ENCODE measurements at regions not wholly inside any gene's neighbourhood (a gene's known extent, or its start where the extent isn't known, plus 50 kb on each side); places are given as distances from the start of the nearest gene placed in this dataset.

GRCh38 chr1:232486006-232486405 lies 143.9 kb downstream of the SIPA1L2 start:
- no peak for DNase-seq
- Histone ChIP-seq H4K20me1 (ENCODE audit: insufficient read depth, low read length) (no peaks in the 10 kb centered on the region), H3K79me2 (ENCODE audit: low read length) (no peaks in the 10 kb centered on the region), H3K9me3 (replicated peaks; ENCODE audit: insufficient read depth, low read length) (no peaks in the 10 kb centered on the region), H3K27ac (ENCODE audit: low read length) (no peak overlapping the region), H3K36me3 (replicated peaks; ENCODE audit: insufficient read depth, low read length) (no peaks in the 10 kb centered on the region), H3K4me2 (ENCODE audit: low read depth, low read length) (no peak overlapping the region), H3F3A (ENCODE audit: insufficient read depth, low read length) (no peaks in the 10 kb centered on the region), H3K9me2 (replicated peaks; ENCODE audit: insufficient read depth, low read length) (no peaks in the 10 kb centered on the region), H2AFZ (ENCODE audit: low read length) (no peak overlapping the region), H3K4me1 (ENCODE audit: low read length) (no peaks in the 10 kb centered on the region), H3K4me3 (ENCODE audit: low read length) (no peak overlapping the region), H3K9ac (ENCODE audit: low read length) (no peak overlapping the region), H3K27me3 (replicated peaks; ENCODE audit: insufficient read depth, low read length) (no peaks in the 10 kb centered on the region)
- no peak for TF ChIP-seq EZH2 (optimal IDR thresholded peaks at IDR 0.05; ENCODE audit: low read depth, low read length)
- TF ChIP-seq CTCF (IDR thresholded peaks at IDR 0.05; ENCODE audit: low read length): no peak
- no peak for TF ChIP-seq EZH2phosphoT487 (IDR thresholded peaks at IDR 0.05; ENCODE audit: low read length)

GRCh38 chr1:232484856-232485255 lies 145.1 kb downstream of the SIPA1L2 start:
- no peaks in the 10 kb centered on the region for H3K9me3 ChIP-seq (replicated peaks; ENCODE audit: insufficient read depth, low read length)
- no peak overlapping the region for H3K9ac ChIP-seq (ENCODE audit: low read length)
- H3K27ac ChIP-seq (ENCODE audit: low read length): no peak overlapping the region
- no peak for DNase-seq
- no peaks in the 10 kb centered on the region for H4K20me1 ChIP-seq (ENCODE audit: insufficient read depth, low read length)
- H3K9me2 ChIP-seq (replicated peaks; ENCODE audit: insufficient read depth, low read length): no peaks in the 10 kb centered on the region
- no peaks in the 10 kb centered on the region for H3F3A ChIP-seq (ENCODE audit: insufficient read depth, low read length)
- no peak for TF ChIP-seq EZH2 (optimal IDR thresholded peaks at IDR 0.05; ENCODE audit: low read depth, low read length)
- no peak for TF ChIP-seq EZH2phosphoT487 (IDR thresholded peaks at IDR 0.05; ENCODE audit: low read length)
- no peak for TF ChIP-seq CTCF (IDR thresholded peaks at IDR 0.05; ENCODE audit: low read length)
- no peak overlapping the region for H2AFZ ChIP-seq (ENCODE audit: low read length)
- H3K4me3 ChIP-seq (ENCODE audit: low read length): no peak overlapping the region
- H3K79me2 ChIP-seq (ENCODE audit: low read length): no peaks in the 10 kb centered on the region
- no peaks in the 10 kb centered on the region for H3K4me1 ChIP-seq (ENCODE audit: low read length)
- H3K4me2 ChIP-seq (ENCODE audit: low read depth, low read length): no peak overlapping the region
- no peaks in the 10 kb centered on the region for H3K36me3 ChIP-seq (replicated peaks; ENCODE audit: insufficient read depth, low read length)
- no peaks in the 10 kb centered on the region for H3K27me3 ChIP-seq (replicated peaks; ENCODE audit: insufficient read depth, low read length)

- TF ChIP-seq EZH2 (optimal IDR thresholded peaks at IDR 0.05; ENCODE audit: low read depth, low read length) (no peak), CTCF (IDR thresholded peaks at IDR 0.05; ENCODE audit: low read length) (no peak), EZH2phosphoT487 (IDR thresholded peaks at IDR 0.05; ENCODE audit: low read length) (no peak)
- H3K36me3 ChIP-seq (replicated peaks; ENCODE audit: insufficient read depth, low read length): no peaks in the 10 kb centered on the region
- DNase-seq: no peak
Observed at GRCh38 chr1:232483826-232484225, 146.1 kb downstream of the SIPA1L2 start.

More at GRCh38 chr1:232483826-232484225, 146.1 kb downstream of the SIPA1L2 start:
- H3F3A ChIP-seq (ENCODE audit: insufficient read depth, low read length): no peaks in the 10 kb centered on the region
- H3K27ac ChIP-seq (ENCODE audit: low read length): no peak overlapping the region
- H3K9me2 ChIP-seq (replicated peaks; ENCODE audit: insufficient read depth, low read length): no peaks in the 10 kb centered on the region
- no peak overlapping the region for H3K4me3 ChIP-seq (ENCODE audit: low read length)
- H3K4me2 ChIP-seq (ENCODE audit: low read depth, low read length): no peak overlapping the region
- H3K9ac ChIP-seq (ENCODE audit: low read length): no peak overlapping the region
- H3K79me2 ChIP-seq (ENCODE audit: low read length): no peaks in the 10 kb centered on the region
- H3K4me1 ChIP-seq (ENCODE audit: low read length): no peaks in the 10 kb centered on the region
- no peak overlapping the region for H2AFZ ChIP-seq (ENCODE audit: low read length)
- no peaks in the 10 kb centered on the region for H3K27me3 ChIP-seq (replicated peaks; ENCODE audit: insufficient read depth, low read length)
- no peaks in the 10 kb centered on the region for H3K9me3 ChIP-seq (replicated peaks; ENCODE audit: insufficient read depth, low read length)
- H4K20me1 ChIP-seq (ENCODE audit: insufficient read depth, low read length): no peaks in the 10 kb centered on the region
